Left cardiac atrium (tissue), 4 donors: ENCODE measurements at regions not wholly inside any gene's neighbourhood (a gene's known extent, or its start where the extent isn't known, plus 50 kb on each side); places are given as distances from the start of the nearest gene placed in this dataset.
"Not testable (repeated sequence)": the region's sequence is repeated elsewhere in the genome, so short reads cannot be mapped to it uniquely, and the experiment has no call there.

ENCODE experiments used
- ATAC-seq, 2 donors: fragments of 200-7000 bp; cut with Tn5 transposase; one replicate each; pipeline ENCODE4 v1.9.1; 2020; ENCODE audit warnings: mild to moderate bottlenecking in 2 of 2, moderate library complexity in 2 of 2
- DNase-seq: peaks from one replicate; pipeline ENCODE4 v3.0.0-alpha.2; 2020
- intact Hi-C, 2 donors: fragments of 100-400 bp; cut with DNase I; formaldehyde crosslinking; loops; one replicate each; pipeline versions ENCODE4 v1.14.1 to v1.15.1; 2022 to 2023
- donor health status: DM: no; HTN: yes; CAD: no.
- donor health status: DM: no; HTN: yes; CAD: no; lungs with severe emphysema.
- donor health status: DM: yes; HTN: yes; CAD: no.
- donor health status: Dilated cardiomyopathy.

- DNase-seq, result no peak
- no peak for ATAC-seq
- intact Hi-C loops, result no loop called here
Measured at GRCh38 chr3:4198491-4198890, 104.7 kb upstream of the SETMAR start.

GRCh38 chr3:4204776-4205175 is 98.4 kb upstream of the SETMAR start:
- DNase-seq, ATAC-seq, intact Hi-C loops: not testable (repeated sequence)

DNA sequence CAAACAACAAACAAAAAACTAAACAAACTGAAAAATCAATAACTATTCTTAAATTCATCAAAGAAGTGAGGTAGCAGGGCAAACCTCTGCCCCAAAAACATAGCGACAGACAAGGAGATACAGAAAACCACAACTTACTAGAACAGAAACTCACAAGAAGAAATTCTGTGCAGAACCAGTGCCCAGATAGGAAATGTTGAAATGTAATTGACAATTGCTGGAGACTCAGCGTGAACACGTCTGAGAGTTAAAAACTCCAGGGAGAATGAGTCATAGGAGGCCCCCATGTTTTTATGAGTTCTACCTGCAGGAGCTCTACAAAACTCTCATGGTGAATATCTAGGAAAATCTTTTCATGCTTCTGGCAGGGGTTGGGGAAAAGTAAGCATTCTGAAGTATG is 95.5 kb upstream of the SETMAR start:
- ATAC-seq, result no peak
- intact Hi-C loops, result no loop called here
- no peak for DNase-seq

DNA sequence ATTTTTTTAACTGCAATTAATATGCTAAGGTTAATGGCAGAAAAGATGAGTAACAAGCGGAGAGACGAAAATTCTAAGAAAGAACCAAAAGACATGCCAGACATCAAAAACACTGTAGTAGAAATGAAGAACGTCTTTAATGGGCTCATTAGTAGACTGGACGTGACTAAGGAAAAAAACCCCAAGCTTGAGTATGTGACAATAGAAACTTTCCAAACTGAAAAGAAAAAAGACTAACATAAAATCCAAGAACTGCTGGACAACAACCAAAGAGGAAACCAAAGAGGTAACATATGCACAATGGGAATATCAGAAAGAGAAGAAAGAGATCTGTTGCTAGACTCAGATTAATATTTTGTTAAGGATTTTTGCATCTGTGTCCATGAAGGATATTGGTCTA is 94.6 kb upstream of the SETMAR start:
- intact Hi-C loops, result no loop called here
- ATAC-seq (no peak), DNase-seq (no peak)

DNA sequence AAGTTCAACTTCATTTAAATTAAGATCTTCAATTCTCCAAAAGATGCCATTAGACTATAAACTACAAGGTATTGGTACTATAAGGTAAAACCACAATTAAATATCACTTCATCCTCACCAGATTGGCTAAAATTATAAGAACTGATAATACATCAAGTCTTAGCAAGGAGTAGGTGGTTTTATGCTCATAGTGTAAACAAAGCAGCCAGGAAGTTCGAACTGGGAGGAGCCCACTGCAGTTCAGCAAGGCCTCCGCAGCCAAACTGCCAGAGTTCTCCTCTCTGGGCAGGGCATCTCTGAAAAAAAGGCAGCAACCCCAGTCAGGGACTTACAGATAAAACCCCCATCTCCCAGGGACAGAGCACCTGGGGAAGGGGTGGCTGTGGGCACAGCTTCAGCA is 91.6 kb upstream of the SETMAR start:
- no peak for ATAC-seq
- intact Hi-C loops, result no loop called here

DNA sequence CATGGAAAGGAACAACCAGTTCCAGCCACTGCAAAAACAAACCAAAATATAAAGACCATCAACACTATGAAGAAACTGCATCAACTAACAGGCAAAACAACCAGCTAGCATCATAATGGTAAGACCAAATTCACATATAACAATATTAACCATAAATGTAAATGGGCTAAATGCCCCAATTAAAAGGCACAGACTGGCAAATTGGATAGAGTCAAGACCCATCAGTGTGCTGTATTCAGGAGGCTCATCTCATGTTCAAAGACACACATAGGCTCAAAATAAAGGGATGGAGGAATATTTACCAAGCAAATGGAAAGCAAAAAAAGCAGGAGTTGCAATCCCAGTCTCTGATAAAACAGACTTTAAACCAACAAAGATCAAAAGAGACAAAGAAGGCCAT is 89.7 kb upstream of the SETMAR start:
- intact Hi-C loops, DNase-seq, ATAC-seq: not testable (repeated sequence)

More for the DNA sequence above, 91.6 kb upstream of the SETMAR start:
- no peak for DNase-seq

GRCh38 chr3:4216974-4217373 is 86.2 kb upstream of the SETMAR start:
- ATAC-seq, DNase-seq, intact Hi-C loops: not testable (repeated sequence)

DNA sequence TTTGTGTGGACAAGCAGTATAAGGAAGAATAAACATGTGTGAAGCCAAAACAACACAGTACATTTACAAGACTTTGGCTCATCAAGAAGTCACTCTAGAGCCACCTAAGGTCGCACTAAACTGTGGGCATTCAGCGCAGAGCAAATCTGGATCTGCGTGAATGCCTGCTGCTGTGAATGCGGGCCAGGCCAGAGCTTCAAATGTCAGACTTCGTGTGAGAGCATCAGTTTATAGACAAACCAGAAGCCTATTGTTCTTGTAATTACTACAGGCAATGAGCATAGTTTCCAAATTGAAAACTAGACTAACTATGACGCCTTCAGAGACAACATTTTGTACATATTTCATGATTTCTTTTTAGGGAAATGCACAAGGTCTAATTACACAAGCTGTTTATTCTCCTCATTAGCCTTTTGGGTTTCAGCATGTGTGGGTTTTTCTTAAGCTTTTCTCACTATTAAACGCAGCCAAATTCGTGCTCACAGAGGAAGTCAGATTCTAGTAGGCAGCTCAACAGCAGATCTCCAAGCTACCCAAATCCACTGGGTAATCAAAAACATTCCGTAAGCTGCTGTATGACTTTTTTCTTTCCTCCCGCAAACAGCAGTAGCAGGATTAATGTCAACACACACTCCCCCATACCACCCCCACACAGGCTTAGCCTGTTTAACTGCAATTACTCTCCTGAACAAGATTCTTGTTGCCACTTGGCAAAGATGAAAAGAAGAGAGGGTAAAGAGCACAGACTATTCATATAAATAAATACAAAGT is 84.5 kb upstream of the SETMAR start:
- ATAC-seq (no peak), DNase-seq (no peak)
- intact Hi-C loops, result no loop called here

DNA sequence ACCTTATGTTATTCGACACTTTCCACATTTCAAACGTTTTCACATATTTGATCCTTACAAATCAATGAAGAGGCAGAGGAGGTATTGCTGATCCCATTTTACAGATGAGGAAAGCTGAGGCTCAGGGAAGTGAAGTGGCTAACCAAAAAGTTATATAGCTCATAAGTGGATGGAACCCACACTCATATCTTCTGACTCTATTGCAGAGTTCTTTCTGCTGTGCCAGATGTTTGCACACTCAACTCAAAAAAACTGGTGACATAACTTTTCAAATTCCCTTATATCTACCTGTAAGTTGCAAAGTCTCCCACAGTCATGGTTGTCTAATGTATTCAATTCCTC is 84.0 kb upstream of the SETMAR start:
- ATAC-seq, result no peak
- intact Hi-C loops, result no loop called here
- no peak for DNase-seq

GRCh38 chr3:4220065-4220464 is 83.1 kb upstream of the SETMAR start:
- ATAC-seq, result no peak

GRCh38 chr3:4222574-4223175 is 80.5 kb upstream of the SETMAR start:
- ATAC-seq, result no peak
- DNase-seq, result no peak
- intact Hi-C loops, result no loop called here

More at GRCh38 chr3:4220065-4220464, 83.1 kb upstream of the SETMAR start:
- no peak for DNase-seq
- intact Hi-C loops, result no loop called here

GRCh38 chr3:4223777-4224176 is 79.4 kb upstream of the SETMAR start:
- intact Hi-C loops, result no loop called here

GRCh38 chr3:4224331-4224730 is 78.8 kb upstream of the SETMAR start:
- ATAC-seq, result no peak
- no peak for DNase-seq
- intact Hi-C loops, result no loop called here

More at GRCh38 chr3:4223777-4224176, 79.4 kb upstream of the SETMAR start:
- DNase-seq (no peak), ATAC-seq (no peak)

DNA sequence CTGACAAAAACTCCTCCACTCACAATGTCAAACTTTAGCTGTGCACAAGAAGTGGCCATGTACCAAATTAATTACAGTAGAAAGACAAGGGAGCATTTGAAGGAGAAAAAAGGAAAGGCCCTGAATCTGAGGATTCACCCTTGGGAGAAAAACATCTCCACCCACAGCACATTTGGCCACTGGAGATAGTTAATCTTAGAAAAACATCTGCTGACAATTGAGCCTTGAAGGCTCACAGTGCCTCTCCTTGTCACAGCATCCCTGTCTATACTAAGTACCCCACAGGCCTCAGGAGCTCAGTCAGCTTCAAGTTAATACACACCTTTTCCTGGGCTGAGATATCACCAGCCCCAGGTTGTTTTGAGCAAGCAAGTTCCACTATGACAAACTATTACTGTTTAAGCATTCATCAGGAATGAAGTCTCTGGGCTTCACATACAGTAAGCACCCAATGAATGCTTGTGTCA is 78.1 kb upstream of the SETMAR start:
- DNase-seq (no peak), ATAC-seq (no peak)
- intact Hi-C loops, result no loop called here

- ATAC-seq (no peak), DNase-seq (no peak)
- intact Hi-C loops, result no loop called here
Measured at GRCh38 chr3:4228295-4228694, 74.9 kb upstream of the SETMAR start.

GRCh38 chr3:4231041-4231440 is 72.1 kb upstream of the SETMAR start:
- intact Hi-C loops, result no loop called here
- no peak for DNase-seq
- no peak for ATAC-seq

GRCh38 chr3:4232798-4233197 is 70.4 kb upstream of the SETMAR start:
- intact Hi-C loops, result no loop called here
- DNase-seq (no peak), ATAC-seq (no peak)

GRCh38 chr3:4233488-4233887 is 69.7 kb upstream of the SETMAR start:
- intact Hi-C loops, result no loop called here
- ATAC-seq (no peak), DNase-seq (no peak)

DNA sequence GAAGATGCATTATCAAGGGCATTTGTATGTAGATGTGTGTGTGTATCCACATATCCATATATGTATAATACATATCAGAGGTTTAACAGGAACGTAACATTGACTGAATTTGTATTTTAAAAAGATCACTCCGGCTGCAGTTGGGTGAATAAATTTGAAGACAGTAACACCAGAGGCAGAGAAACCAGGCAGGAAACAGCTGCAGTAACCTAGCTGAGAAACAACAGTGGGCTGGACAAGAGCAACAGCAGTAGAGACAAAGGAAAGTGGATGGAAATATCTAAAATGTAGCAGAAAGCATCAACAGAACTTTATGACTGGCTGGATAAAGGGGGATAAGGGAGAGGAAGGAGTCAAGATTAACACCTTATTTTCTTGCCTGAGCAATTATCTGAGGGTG is 68.3 kb upstream of the SETMAR start:
- DNase-seq (no peak), ATAC-seq (no peak)
- intact Hi-C loops, result no loop called here

GRCh38 chr3:4235690-4236089 is 67.5 kb upstream of the SETMAR start:
- intact Hi-C loops, result no loop called here
- ATAC-seq (no peak), DNase-seq (no peak)

GRCh38 chr3:4241595-4242170 is 61.5 kb upstream of the SETMAR start:
- intact Hi-C loops, result no loop called here
- no peak for DNase-seq
- no peak for ATAC-seq
